HepG2 (cell line): ENCODE measurements at regions not wholly inside any gene's neighbourhood (a gene's known extent, or its start where the extent isn't known, plus 50 kb on each side); places are given as distances from the start of the nearest gene placed in this dataset.

ENCODE experiments used
- KDM1A ChIP-seq: IDR thresholded peaks from 2 replicates; pipeline ENCODE4 v1.6.1; 2016; ENCODE audit warnings: missing compliant biosample characterization
- KDM6A ChIP-seq: IDR thresholded peaks from 2 replicates; pipeline ENCODE4 v1.6.1; 2016; ENCODE audit warnings: low read depth
- MLLT10 ChIP-seq: sonication (generic); formaldehyde crosslinking; IDR thresholded peaks from 2 replicates; pipeline ENCODE4 v1.4.0; 2020; ENCODE audit warnings: missing genetic modification reagents
- RFXAP ChIP-seq: sonication (generic); formaldehyde crosslinking; IDR thresholded peaks from 2 replicates; pipeline ENCODE4 v1.4.0; 2020; ENCODE audit warnings: missing genetic modification reagents, borderline replicate concordance
- ZFP1 ChIP-seq: IDR thresholded peaks from 2 replicates; pipeline ENCODE4 v1.6.1; 2016
- TF ChIP-seq, protein P1 (sequence below): sonication (generic); formaldehyde crosslinking; IDR thresholded peaks from 2 replicates; pipeline ENCODE4 v1.4.0; 2020; ENCODE audit warnings: mild to moderate bottlenecking, missing genetic modification reagents
- TF ChIP-seq, protein P2 (sequence below): sonication (generic); formaldehyde crosslinking; IDR thresholded peaks from 2 replicates; pipeline ENCODE4 v1.4.0; 2020; ENCODE audit warnings: missing genetic modification reagents, mild to moderate bottlenecking, borderline replicate concordance
- TF ChIP-seq, protein P3 (sequence below): sonication (generic); formaldehyde crosslinking; IDR thresholded peaks from 2 replicates; pipeline ENCODE4 v1.4.0; 2020; ENCODE audit warnings: missing genetic modification reagents
- TF ChIP-seq, protein P4 (sequence below): sonication (generic); formaldehyde crosslinking; IDR thresholded peaks from 2 replicates; pipeline ENCODE4 v1.4.0; 2020; ENCODE audit warnings: low read depth, mild to moderate bottlenecking, missing genetic modification reagents
- TF ChIP-seq, protein P5 (sequence below): sonication (generic); formaldehyde crosslinking; IDR thresholded peaks from 2 replicates; pipeline ENCODE4 v1.5.0; 2020; ENCODE audit warnings: mild to moderate bottlenecking, missing genetic modification reagents, moderate library complexity
- TF ChIP-seq, protein P6 (sequence below): IDR thresholded peaks from 2 replicates; pipeline ENCODE4 v1.6.1; 2016; ENCODE audit warnings: low read depth, borderline replicate concordance

DNA sequence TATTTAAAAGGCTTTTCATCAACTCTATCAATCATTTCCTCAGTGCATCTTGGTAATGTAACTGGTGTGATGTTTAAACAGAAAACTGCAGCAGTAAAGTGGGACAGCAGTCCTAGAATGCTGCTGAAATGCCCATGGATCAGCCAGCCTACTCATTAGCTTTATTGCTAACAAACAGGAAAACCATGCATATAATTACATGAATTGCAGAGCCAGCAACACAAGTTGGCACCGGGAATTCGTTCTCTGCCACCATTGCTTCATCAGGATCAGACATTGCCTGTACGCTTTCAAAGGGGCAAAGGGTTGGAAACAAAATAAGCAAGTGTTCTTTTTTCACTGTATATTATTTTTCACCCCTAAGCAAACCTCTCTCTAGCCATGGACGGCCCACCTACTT is 276.2 kb upstream of the LRRC7 start:
- TF ChIP-seq, protein P1, sequence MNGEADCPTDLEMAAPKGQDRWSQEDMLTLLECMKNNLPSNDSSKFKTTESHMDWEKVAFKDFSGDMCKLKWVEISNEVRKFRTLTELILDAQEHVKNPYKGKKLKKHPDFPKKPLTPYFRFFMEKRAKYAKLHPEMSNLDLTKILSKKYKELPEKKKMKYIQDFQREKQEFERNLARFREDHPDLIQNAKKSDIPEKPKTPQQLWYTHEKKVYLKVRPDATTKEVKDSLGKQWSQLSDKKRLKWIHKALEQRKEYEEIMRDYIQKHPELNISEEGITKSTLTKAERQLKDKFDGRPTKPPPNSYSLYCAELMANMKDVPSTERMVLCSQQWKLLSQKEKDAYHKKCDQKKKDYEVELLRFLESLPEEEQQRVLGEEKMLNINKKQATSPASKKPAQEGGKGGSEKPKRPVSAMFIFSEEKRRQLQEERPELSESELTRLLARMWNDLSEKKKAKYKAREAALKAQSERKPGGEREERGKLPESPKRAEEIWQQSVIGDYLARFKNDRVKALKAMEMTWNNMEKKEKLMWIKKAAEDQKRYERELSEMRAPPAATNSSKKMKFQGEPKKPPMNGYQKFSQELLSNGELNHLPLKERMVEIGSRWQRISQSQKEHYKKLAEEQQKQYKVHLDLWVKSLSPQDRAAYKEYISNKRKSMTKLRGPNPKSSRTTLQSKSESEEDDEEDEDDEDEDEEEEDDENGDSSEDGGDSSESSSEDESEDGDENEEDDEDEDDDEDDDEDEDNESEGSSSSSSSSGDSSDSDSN (CRISPR knock-in tag): no peak
- TF ChIP-seq, protein P2, sequence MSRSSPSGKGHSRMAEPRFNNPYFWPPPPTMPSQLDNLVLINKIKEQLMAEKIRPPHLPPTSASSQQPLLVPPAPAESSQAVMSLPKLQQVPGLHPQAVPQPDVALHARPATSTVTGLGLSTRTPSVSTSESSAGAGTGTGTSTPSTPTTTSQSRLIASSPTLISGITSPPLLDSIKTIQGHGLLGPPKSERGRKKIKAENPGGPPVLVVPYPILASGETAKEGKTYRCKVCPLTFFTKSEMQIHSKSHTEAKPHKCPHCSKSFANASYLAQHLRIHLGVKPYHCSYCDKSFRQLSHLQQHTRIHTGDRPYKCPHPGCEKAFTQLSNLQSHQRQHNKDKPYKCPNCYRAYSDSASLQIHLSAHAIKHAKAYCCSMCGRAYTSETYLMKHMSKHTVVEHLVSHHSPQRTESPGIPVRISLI (CRISPR knock-in tag): no peak
- TF ChIP-seq RFXAP (CRISPR knock-in tag) (no peak), ZFP1 (CRISPR knock-in tag) (no peak), KDM6A (CRISPR knock-in tag) (no peak), MLLT10 (CRISPR knock-in tag) (no peak), KDM1A (CRISPR knock-in tag) (no peak)
- TF ChIP-seq, protein P3, sequence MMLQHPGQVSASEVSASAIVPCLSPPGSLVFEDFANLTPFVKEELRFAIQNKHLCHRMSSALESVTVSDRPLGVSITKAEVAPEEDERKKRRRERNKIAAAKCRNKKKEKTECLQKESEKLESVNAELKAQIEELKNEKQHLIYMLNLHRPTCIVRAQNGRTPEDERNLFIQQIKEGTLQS (CRISPR knock-in tag): no peak
- TF ChIP-seq, protein P4, sequence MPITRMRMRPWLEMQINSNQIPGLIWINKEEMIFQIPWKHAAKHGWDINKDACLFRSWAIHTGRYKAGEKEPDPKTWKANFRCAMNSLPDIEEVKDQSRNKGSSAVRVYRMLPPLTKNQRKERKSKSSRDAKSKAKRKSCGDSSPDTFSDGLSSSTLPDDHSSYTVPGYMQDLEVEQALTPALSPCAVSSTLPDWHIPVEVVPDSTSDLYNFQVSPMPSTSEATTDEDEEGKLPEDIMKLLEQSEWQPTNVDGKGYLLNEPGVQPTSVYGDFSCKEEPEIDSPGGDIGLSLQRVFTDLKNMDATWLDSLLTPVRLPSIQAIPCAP: no peak
- TF ChIP-seq, protein P5, sequence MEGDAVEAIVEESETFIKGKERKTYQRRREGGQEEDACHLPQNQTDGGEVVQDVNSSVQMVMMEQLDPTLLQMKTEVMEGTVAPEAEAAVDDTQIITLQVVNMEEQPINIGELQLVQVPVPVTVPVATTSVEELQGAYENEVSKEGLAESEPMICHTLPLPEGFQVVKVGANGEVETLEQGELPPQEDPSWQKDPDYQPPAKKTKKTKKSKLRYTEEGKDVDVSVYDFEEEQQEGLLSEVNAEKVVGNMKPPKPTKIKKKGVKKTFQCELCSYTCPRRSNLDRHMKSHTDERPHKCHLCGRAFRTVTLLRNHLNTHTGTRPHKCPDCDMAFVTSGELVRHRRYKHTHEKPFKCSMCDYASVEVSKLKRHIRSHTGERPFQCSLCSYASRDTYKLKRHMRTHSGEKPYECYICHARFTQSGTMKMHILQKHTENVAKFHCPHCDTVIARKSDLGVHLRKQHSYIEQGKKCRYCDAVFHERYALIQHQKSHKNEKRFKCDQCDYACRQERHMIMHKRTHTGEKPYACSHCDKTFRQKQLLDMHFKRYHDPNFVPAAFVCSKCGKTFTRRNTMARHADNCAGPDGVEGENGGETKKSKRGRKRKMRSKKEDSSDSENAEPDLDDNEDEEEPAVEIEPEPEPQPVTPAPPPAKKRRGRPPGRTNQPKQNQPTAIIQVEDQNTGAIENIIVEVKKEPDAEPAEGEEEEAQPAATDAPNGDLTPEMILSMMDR (CRISPR knock-in tag): no peak
- TF ChIP-seq, protein P6, sequence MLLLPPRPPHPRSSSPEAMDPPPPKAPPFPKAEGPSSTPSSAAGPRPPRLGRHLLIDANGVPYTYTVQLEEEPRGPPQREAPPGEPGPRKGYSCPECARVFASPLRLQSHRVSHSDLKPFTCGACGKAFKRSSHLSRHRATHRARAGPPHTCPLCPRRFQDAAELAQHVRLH (CRISPR knock-in tag): no peak
